ENCODE measurements at regions not wholly inside any gene's neighbourhood (a gene's known extent, or its start where the extent isn't known, plus 50 kb on each side); places are given as distances from the start of the nearest gene placed in this dataset.

- Mint-ChIP-seq H3K9me3 (peaks cover 3% of the 10 kb centered on the region), H3K4me3 (no peak overlapping the region), H3K4me1 (no peaks in the 10 kb centered on the region), H3K27ac (no peak overlapping the region), H3K27me3 (ENCODE audit: low read depth) (no peaks in the 10 kb centered on the region), H3K36me3 (ENCODE audit: low read depth) (no peaks in the 10 kb centered on the region)
- no peak for TF ChIP-seq CTCF (IDR thresholded peaks at IDR 0.05; ENCODE audit: unreplicated experiment in 3 of 3)
Observed at GRCh38 chr13:78177306-78177705, 258.7 kb upstream of the EDNRB start.

GRCh38 chr13:78176880-78177279 lies 258.2 kb upstream of the EDNRB start:
- Mint-ChIP-seq H3K27ac (no peak overlapping the region), H3K4me1 (no peaks in the 10 kb centered on the region), H3K27me3 (ENCODE audit: low read depth) (no peaks in the 10 kb centered on the region), H3K9me3 (peaks cover 3% of the 10 kb centered on the region), H3K36me3 (ENCODE audit: low read depth) (no peaks in the 10 kb centered on the region), H3K4me3 (no peak overlapping the region)
- TF ChIP-seq CTCF (IDR thresholded peaks at IDR 0.05; ENCODE audit: unreplicated experiment in 3 of 3), result no peak

- Mint-ChIP-seq H3K27me3 (ENCODE audit: low read depth) (peaks cover 3% of the 10 kb centered on the region), H3K4me1 (no peaks in the 10 kb centered on the region), H3K27ac (no peak overlapping the region), H3K4me3 (no peak overlapping the region), H3K36me3 (ENCODE audit: low read depth) (no peaks in the 10 kb centered on the region), H3K9me3 (no peaks in the 10 kb centered on the region)
- no peak for TF ChIP-seq CTCF (IDR thresholded peaks at IDR 0.05; ENCODE audit: unreplicated experiment in 3 of 3)
Observed at GRCh38 chr13:78169386-78169785, 250.8 kb upstream of the EDNRB start.

GRCh38 chr13:78168981-78169380 lies 250.3 kb upstream of the EDNRB start:
- Mint-ChIP-seq H3K4me1 (no peaks in the 10 kb centered on the region), H3K36me3 (ENCODE audit: low read depth) (no peaks in the 10 kb centered on the region), H3K27ac (no peak overlapping the region), H3K9me3 (no peaks in the 10 kb centered on the region), H3K4me3 (no peak overlapping the region), H3K27me3 (ENCODE audit: low read depth) (peaks cover 3% of the 10 kb centered on the region)
- TF ChIP-seq CTCF (IDR thresholded peaks at IDR 0.05; ENCODE audit: unreplicated experiment in 3 of 3), result no peak

- Mint-ChIP-seq H3K27me3 (ENCODE audit: low read depth) (no peaks in the 10 kb centered on the region), H3K9me3 (no peaks in the 10 kb centered on the region), H3K4me3 (no peak overlapping the region), H3K36me3 (ENCODE audit: low read depth) (no peaks in the 10 kb centered on the region), H3K27ac (no peak overlapping the region), H3K4me1 (no peaks in the 10 kb centered on the region)
- TF ChIP-seq CTCF (IDR thresholded peaks at IDR 0.05; ENCODE audit: unreplicated experiment in 3 of 3), result no peak
Observed at GRCh38 chr13:78161266-78161665, 242.6 kb upstream of the EDNRB start.

- Mint-ChIP-seq H3K9me3 (no peaks in the 10 kb centered on the region), H3K27ac (no peak overlapping the region), H3K4me1 (no peaks in the 10 kb centered on the region), H3K4me3 (no peak overlapping the region), H3K36me3 (ENCODE audit: low read depth) (no peaks in the 10 kb centered on the region), H3K27me3 (ENCODE audit: low read depth) (no peaks in the 10 kb centered on the region)
- TF ChIP-seq CTCF (IDR thresholded peaks at IDR 0.05; ENCODE audit: unreplicated experiment in 3 of 3), result no peak
Observed at GRCh38 chr13:78160793-78161192, 242.2 kb upstream of the EDNRB start.

All from nephron (organoid).